CD4-positive, alpha-beta T cell (primary cell): ENCODE measurements at regions not wholly inside any gene's neighbourhood (a gene's known extent, or its start where the extent isn't known, plus 50 kb on each side); places are given as distances from the start of the nearest gene placed in this dataset.

Experiments
- ATAC-seq: fragments of 200-7000 bp; cut with Tn5 transposase; one replicate; pipeline ENCODE4 v1.10.0; 2022; ENCODE audit warnings: mild to moderate bottlenecking; ENCODE audit not compliant: poor library complexity
- CTCF ChIA-PET: fragments of 350-600 bp; sonication (Branson Sonifier 250); formaldehyde crosslinking; loops from one replicate; lab custom pipeline; 2021; ENCODE audit warnings: antibody characterized with exemption, inconsistent platforms; lab: Charles Lee
- POLR2A ChIA-PET: fragments of 350-600 bp; sonication (Branson Sonifier 250); formaldehyde crosslinking; loops from one replicate; lab custom pipeline; 2021; ENCODE audit warnings: antibody characterized with exemption, inconsistent platforms; lab: Charles Lee
- DNase-seq, 14 experiments: peaks; one replicate each; pipeline ENCODE4 v3.0.0-alpha.2; 2013 to 2020; ENCODE audit warnings: mixed read lengths in 2 of 14
- H3K27ac ChIP-seq, 2 donors: one replicate each; pipeline versions ENCODE4 v1.5.1 to v1.7.0; 2013; ENCODE audit warnings: low read length in 2 of 2, low read depth in 1 of 2, mild to moderate bottlenecking in 1 of 2
- H3K27me3 ChIP-seq, 2 experiments: 1 replicate in 1 of 2; 2 replicates in 1 of 2; pipeline versions ENCODE4 v1.6.1 to v1.7.0; 2013; ENCODE audit warnings: low read length in 2 of 2, control low read depth in 1 of 2, mild to moderate bottlenecking in 1 of 2, moderate library complexity in 1 of 2; ENCODE audit not compliant: insufficient read depth in 2 of 2, control insufficient read depth in 1 of 2
- H3K36me3 ChIP-seq: one replicate; pipeline ENCODE4 v1.6.1; 2013; ENCODE audit warnings: low read length, control low read depth; ENCODE audit not compliant: insufficient read depth
- H3K4me1 ChIP-seq: one replicate; pipeline ENCODE4 v1.6.1; 2013; ENCODE audit warnings: low read length, control low read depth; ENCODE audit not compliant: insufficient read depth
- H3K4me3 ChIP-seq: one replicate; pipeline ENCODE4 v1.5.1; 2013; ENCODE audit warnings: mild to moderate bottlenecking, low read length, moderate library complexity
- H3K9me3 ChIP-seq, 2 experiments: 1 replicate in 1 of 2; 2 replicates in 1 of 2; pipeline versions ENCODE4 v1.6.1 to v1.7.0; 2013; ENCODE audit warnings: low read length in 2 of 2, mild to moderate bottlenecking in 2 of 2, control low read depth in 1 of 2, moderate library complexity in 1 of 2; ENCODE audit not compliant: control insufficient read depth in 1 of 2, insufficient read depth in 1 of 2
- H3K27ac Mint-ChIP-seq: one replicate; pipeline ENCODE4 v1.8.0; 2020; ENCODE audit warnings: mixed read lengths
- H3K27me3 Mint-ChIP-seq: one replicate; pipeline ENCODE4 v1.8.0; 2021; ENCODE audit warnings: mixed read lengths
- H3K36me3 Mint-ChIP-seq: one replicate; pipeline ENCODE4 v1.8.0; 2021; ENCODE audit warnings: low read depth, mixed read lengths
- H3K4me1 Mint-ChIP-seq: one replicate; pipeline ENCODE4 v1.8.0; 2021; ENCODE audit warnings: low read depth, mixed read lengths
- H3K4me3 Mint-ChIP-seq: one replicate; pipeline ENCODE4 v1.8.0; 2020; ENCODE audit warnings: mild to moderate bottlenecking, mixed read lengths
- H3K9me3 Mint-ChIP-seq: one replicate; pipeline ENCODE4 v1.8.0; 2020; ENCODE audit warnings: mixed read lengths
- intact Hi-C, 2 experiments: fragments of 100-400 bp; cut with DNase I in 1 of 2; cut with micrococcal nuclease in 1 of 2; formaldehyde crosslinking; loops; one replicate each; pipeline versions ENCODE4 v1.15.1 to v1.9.0; 2023 to 2025; cut with DNase I, micrococcal nuclease
- TF ChIP-seq, protein P1 (sequence below): fragments of 200-600 bp; IDR thresholded peaks from one replicate; pipeline ENCODE4 v1.8.0; 2022; ENCODE audit warnings: antibody characterized with exemption, mild to moderate bottlenecking

DNA sequence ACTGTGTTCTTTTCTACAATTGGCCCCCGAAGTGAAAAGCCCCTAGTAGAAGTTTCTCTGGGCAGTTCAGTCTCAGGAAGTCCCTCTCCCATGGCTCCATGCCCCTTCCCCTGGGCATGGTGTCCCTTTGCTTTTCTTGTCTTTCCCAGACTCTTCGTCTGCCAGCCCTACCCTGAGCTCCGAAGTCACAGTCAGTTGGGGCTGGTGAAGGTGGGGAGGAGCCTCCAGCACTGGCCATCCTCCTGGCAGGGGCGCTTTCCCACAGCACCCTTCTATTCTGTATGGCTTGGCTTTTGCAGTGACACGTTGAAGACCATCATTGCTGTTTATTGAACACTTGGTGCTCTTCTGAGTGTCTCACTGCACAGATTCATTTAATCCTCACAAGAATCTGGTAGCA lies 195.1 kb upstream of the CADM1 start:
- CTCF ChIA-PET, result no interaction called here
- TF ChIP-seq, protein P1, sequence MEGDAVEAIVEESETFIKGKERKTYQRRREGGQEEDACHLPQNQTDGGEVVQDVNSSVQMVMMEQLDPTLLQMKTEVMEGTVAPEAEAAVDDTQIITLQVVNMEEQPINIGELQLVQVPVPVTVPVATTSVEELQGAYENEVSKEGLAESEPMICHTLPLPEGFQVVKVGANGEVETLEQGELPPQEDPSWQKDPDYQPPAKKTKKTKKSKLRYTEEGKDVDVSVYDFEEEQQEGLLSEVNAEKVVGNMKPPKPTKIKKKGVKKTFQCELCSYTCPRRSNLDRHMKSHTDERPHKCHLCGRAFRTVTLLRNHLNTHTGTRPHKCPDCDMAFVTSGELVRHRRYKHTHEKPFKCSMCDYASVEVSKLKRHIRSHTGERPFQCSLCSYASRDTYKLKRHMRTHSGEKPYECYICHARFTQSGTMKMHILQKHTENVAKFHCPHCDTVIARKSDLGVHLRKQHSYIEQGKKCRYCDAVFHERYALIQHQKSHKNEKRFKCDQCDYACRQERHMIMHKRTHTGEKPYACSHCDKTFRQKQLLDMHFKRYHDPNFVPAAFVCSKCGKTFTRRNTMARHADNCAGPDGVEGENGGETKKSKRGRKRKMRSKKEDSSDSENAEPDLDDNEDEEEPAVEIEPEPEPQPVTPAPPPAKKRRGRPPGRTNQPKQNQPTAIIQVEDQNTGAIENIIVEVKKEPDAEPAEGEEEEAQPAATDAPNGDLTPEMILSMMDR, result no peak
- H3K4me1 ChIP-seq, result no peaks in the 10 kb centered on the region
- no peaks in the 10 kb centered on the region for H3K36me3 ChIP-seq
- Mint-ChIP-seq H3K27ac (no peak overlapping the region), H3K36me3 (no peaks in the 10 kb centered on the region), H3K4me3 (no peak overlapping the region), H3K27me3 (no peaks in the 10 kb centered on the region), H3K9me3 (no peaks in the 10 kb centered on the region), H3K4me1 (no peaks in the 10 kb centered on the region)
- ATAC-seq, result no peak
- no peak overlapping the region for H3K27ac ChIP-seq
- POLR2A ChIA-PET, result no interaction called here
- intact Hi-C loops, result no loop called here
- no peak overlapping the region for H3K4me3 ChIP-seq
- DNase-seq, result no peak
- peaks cover 0 to 16% of the 10 kb centered on the region in 2 experiments for H3K9me3 ChIP-seq
- H3K27me3 ChIP-seq, result peaks cover 0 to 2% of the 10 kb centered on the region in 2 experiments

DNA sequence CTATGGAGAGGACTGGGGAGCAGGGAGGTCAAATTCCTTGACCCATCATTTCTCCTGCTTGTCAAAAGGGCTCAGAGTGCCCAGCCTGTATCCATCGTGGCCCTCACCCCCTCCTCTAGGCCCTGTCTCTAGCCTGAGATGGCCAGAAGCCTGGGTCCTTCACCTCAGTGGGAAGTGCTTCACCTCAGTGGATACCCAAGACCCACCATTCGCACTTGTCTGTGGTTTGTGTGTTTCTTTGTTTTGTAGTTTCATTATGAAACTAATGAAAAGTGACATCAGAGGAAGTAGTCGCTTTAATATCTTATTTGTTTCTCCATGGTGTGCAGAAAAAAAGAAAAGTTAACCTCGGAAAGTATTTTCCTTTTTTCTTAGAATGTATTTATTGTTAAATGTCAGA lies 194.0 kb upstream of the CADM1 start:
- intact Hi-C loops, result no loop called here
- TF ChIP-seq, protein P1, result no peak
- Mint-ChIP-seq H3K27ac (no peak overlapping the region), H3K27me3 (no peaks in the 10 kb centered on the region), H3K4me3 (no peak overlapping the region), H3K36me3 (no peaks in the 10 kb centered on the region), H3K4me1 (no peaks in the 10 kb centered on the region), H3K9me3 (no peaks in the 10 kb centered on the region)
- ATAC-seq, result no peak
- no peaks in the 10 kb centered on the region for H3K4me1 ChIP-seq
- ChIA-PET CTCF (no interaction called here), POLR2A (no interaction called here)
- H3K9me3 ChIP-seq, result peaks cover 0 to 16% of the 10 kb centered on the region in 2 experiments
- no peak overlapping the region for H3K27ac ChIP-seq
- DNase-seq, result no peak
- peaks cover 0 to 2% of the 10 kb centered on the region in 2 experiments for H3K27me3 ChIP-seq
- no peaks in the 10 kb centered on the region for H3K36me3 ChIP-seq
- no peak overlapping the region for H3K4me3 ChIP-seq

DNA sequence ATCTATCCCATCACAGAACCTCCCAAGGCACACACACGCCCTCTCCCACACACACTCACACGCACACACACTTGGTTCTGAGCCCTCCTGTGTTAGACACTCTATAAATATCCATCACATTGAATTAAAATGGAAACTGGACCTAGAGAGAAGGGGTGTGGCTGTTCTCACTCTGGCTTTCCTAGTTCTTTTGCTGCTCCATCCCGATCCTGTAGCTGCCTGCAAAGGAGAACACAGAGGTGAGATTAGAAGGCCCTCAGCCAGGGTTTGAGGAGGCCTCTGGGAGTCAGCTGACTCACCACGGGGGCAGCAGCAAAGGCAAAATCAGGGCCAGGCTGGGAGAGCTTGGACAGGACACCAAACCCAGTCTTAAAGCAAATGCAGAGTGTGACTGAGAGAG lies 192.3 kb upstream of the CADM1 start:
- POLR2A ChIA-PET, result no interaction called here
- CTCF ChIA-PET, result no interaction called here
- Mint-ChIP-seq H3K27ac (no peak overlapping the region), H3K4me3 (no peak overlapping the region), H3K9me3 (no peaks in the 10 kb centered on the region), H3K27me3 (no peaks in the 10 kb centered on the region), H3K36me3 (no peaks in the 10 kb centered on the region), H3K4me1 (no peaks in the 10 kb centered on the region)
- Histone ChIP-seq H3K4me1 (no peaks in the 10 kb centered on the region), H3K27me3 (peaks cover 0 to 2% of the 10 kb centered on the region in 2 experiments), H3K4me3 (no peak overlapping the region), H3K27ac (no peak overlapping the region), H3K9me3 (peaks cover 0 to 12% of the 10 kb centered on the region in 2 experiments), H3K36me3 (no peaks in the 10 kb centered on the region)
- TF ChIP-seq, protein P1, result no peak
- ATAC-seq (no peak), DNase-seq (no peak)
- intact Hi-C loops, result no loop called here
